ENCODE measurements at regions not wholly inside any gene's neighbourhood (a gene's known extent, or its start where the extent isn't known, plus 50 kb on each side); places are given as distances from the start of the nearest gene placed in this dataset.

DNA sequence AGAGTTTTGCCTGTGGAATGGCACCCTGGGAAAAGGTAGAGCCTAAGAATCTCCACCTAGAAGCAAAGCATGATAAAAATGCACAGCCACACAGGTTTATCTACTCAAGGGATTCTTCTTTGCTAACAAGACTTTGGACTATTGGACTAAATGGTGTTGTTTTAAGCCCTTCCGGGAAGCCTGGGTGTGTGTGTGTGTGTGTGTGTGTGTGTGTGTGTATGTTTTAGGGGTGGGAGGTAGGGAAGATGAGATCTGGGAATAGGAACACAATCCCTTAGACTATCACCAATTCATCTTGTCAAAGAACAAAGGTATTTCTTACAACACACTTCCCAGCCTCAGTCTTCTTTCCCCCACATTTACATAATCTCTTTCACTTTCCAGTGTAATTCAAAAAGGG is 327.5 kb upstream of the FGF16 start:
- TF ChIP-seq, protein P1, sequence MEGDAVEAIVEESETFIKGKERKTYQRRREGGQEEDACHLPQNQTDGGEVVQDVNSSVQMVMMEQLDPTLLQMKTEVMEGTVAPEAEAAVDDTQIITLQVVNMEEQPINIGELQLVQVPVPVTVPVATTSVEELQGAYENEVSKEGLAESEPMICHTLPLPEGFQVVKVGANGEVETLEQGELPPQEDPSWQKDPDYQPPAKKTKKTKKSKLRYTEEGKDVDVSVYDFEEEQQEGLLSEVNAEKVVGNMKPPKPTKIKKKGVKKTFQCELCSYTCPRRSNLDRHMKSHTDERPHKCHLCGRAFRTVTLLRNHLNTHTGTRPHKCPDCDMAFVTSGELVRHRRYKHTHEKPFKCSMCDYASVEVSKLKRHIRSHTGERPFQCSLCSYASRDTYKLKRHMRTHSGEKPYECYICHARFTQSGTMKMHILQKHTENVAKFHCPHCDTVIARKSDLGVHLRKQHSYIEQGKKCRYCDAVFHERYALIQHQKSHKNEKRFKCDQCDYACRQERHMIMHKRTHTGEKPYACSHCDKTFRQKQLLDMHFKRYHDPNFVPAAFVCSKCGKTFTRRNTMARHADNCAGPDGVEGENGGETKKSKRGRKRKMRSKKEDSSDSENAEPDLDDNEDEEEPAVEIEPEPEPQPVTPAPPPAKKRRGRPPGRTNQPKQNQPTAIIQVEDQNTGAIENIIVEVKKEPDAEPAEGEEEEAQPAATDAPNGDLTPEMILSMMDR (conservative IDR thresholded peaks at IDR 0.05; ENCODE audit: low read length), result no peak
- no peak for TF ChIP-seq EZH2phosphoT487 (IDR thresholded peaks at IDR 0.05; ENCODE audit: borderline replicate concordance)

Measured in Loucy (cell line).